D721Med (cell line): ENCODE measurements at regions not wholly inside any gene's neighbourhood (a gene's known extent, or its start where the extent isn't known, plus 50 kb on each side); places are given as distances from the start of the nearest gene placed in this dataset.

Experiments
- DNase-seq: peaks from one replicate; pipeline ENCODE4 v3.0.0; 2011; ENCODE audit warnings: low spot score; ENCODE audit not compliant: insufficient read length
- FAIRE-seq: peaks from 2 replicates; lab custom pipeline; 2011; peaks lifted over from hg19 to GRCh38; lab: Jason Lieb, UNC
- TF ChIP-seq, protein P1 (sequence below): IDR thresholded peaks from 2 replicates; pipeline ENCODE4 v1.5.1; 2012; ENCODE audit warnings: mild to moderate bottlenecking, control low read depth; ENCODE audit not compliant: insufficient read depth; ENCODE audit errors: missing control alignments

DNA sequence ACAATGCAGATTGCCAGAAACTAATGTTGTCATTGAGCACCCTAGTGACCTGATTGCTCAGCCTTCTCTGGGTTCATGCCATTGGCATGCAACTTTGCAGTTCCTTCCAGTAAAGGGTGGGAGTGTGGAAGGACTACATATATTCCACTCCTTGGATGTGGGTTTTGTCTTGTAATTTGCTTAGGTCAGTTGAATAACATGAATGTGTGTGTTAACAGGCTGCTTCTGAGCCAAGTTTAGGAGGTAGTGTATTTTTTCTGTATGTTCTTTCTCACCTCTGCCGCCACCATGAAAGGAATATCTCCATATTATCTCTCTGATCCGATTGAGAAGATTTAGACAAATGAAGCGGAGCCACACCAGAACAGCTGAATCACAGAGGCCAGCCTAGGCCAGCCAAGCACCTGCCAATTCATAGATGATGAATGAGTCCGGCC is 1929.6 kb upstream of the CDH6 start:
- FAIRE-seq (peak; percentile 32), DNase-seq (peak; percentile 14)
- TF ChIP-seq, protein P1, sequence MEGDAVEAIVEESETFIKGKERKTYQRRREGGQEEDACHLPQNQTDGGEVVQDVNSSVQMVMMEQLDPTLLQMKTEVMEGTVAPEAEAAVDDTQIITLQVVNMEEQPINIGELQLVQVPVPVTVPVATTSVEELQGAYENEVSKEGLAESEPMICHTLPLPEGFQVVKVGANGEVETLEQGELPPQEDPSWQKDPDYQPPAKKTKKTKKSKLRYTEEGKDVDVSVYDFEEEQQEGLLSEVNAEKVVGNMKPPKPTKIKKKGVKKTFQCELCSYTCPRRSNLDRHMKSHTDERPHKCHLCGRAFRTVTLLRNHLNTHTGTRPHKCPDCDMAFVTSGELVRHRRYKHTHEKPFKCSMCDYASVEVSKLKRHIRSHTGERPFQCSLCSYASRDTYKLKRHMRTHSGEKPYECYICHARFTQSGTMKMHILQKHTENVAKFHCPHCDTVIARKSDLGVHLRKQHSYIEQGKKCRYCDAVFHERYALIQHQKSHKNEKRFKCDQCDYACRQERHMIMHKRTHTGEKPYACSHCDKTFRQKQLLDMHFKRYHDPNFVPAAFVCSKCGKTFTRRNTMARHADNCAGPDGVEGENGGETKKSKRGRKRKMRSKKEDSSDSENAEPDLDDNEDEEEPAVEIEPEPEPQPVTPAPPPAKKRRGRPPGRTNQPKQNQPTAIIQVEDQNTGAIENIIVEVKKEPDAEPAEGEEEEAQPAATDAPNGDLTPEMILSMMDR = no peak

DNA sequence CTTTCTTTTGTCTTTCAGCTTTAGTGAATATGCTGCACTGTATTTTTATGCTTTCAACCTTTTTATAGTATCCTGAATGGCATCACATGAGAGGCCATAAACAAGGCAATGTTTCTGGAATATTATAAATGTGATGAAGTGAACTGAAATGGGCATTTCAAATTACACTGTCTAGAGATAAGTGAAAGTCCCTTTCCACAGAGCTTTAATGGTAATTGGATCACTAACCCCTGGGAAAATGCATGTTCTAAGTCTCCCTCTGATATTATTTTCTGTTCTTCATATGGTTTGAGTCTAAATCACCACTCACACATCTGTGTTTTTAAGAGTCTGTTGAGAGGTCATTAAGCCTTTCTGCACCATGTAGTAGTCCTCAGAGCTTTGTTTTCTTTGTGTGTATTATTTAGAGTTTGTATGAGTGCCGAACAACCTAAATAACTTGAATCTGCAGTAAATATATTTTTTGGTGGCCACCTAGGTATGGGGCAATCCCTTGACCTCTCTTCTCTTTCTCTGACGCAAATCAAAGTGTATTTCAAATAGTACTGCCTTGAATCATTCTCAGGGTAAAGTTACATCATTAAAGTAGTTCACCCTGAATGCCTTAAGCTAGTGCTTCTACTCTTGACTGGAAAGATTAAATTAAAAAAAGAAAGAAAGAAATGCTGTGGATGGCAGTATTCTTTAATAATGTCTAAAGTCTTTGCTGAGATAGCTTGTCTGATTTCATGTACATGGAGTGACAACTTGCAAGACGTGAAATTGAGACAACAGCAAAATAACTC is 1931.0 kb upstream of the CDH6 start:
- FAIRE-seq (no peak), DNase-seq (no peak)

DNA sequence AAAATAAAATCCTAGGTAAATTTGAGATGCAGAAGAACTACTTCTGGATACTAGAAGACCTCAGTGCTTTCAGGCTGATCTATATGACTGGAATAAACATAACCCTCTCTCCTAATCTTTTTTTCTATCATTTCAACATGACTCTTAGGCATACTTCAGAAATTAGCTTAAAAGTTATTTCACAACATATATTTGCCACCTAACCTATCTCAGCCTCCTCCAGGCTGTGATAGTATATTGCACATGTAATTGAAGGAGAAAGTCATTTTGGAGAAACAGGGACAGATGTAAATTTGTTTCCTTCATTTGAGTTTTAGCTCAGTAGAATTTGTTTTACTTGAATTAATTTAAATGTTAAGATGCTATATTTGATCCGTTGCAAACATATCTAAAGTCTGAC is 1932.3 kb upstream of the CDH6 start:
- no peak for DNase-seq
- no peak for FAIRE-seq
- TF ChIP-seq, protein P1 = no peak

More for the DNA sequence above, 1931.0 kb upstream of the CDH6 start:
- TF ChIP-seq, protein P1 = no peak

DNA sequence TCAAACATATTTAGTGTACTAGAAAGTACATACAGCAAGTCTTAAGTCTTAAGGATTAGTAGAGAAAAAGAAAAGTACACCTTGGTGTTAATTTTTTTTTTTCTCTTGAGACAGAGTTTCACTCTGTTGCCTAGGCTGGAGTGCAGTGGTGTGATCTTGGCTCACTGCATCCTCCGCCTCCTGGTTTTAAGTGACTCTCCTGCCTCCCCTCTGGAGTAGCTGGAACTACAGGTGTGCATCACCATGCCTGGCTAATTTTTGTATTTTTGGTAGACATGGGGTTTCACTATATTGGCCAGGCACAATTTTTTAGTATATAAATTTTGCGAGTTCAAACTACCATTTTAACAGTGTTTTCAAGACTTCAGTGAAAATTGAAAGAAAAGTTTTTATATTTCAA is 1941.1 kb upstream of the CDH6 start:
- TF ChIP-seq, protein P1 = no peak
- no peak for FAIRE-seq
- DNase-seq = no peak

DNA sequence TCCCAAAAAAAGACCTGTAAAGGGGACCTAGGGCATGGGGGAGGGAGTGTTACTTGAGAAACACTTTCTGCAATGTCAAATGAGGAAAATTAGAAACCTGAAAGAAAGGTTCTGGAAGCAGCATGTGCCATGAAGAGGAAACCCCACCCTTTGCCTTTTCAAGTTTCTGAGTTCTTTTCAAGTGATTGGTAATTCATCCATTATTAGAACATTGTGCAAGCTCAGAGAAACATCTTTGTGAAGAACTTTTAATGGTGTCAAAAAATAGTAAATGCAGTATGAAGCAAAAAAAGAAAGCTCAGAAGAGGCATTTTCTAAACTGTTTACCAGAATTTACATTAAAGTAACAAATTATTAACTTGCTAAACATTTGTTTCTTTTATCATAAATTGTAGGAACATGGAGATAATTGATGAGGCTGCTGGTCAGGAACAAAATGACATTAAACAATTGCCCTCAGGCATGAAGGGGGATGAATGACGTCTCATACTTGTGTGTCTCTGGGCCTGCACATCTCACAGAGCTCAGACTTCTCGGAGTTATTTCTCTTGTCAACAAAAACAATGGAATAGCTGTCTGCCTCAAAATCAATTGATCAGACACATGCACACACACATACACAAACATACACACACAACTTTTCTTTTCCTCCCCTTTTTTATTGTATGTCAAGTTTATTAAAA is 1946.0 kb upstream of the CDH6 start:
- TF ChIP-seq, protein P1 = no peak
- DNase-seq (no peak), FAIRE-seq (no peak)

DNA sequence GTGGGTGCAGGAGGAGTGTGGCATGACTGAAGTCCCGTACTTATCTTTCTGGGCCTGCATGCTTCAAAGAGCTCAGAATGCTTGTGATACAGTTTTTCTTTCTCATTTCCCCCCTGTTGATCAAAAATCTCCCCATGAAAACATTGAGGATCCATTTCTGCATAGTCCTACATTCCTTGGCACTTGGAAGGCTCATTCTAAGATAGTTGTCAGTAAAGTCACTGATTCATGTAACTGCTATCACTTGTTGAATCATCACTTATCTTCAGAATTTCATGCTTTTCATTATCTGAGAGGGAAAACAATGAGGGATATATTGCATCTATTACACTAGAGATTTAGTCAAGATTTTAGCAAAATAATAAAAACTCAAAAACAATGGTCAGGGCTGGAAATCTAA is 1953.1 kb upstream of the CDH6 start:
- FAIRE-seq = no peak
- TF ChIP-seq, protein P1 = no peak
- DNase-seq = no peak

DNA sequence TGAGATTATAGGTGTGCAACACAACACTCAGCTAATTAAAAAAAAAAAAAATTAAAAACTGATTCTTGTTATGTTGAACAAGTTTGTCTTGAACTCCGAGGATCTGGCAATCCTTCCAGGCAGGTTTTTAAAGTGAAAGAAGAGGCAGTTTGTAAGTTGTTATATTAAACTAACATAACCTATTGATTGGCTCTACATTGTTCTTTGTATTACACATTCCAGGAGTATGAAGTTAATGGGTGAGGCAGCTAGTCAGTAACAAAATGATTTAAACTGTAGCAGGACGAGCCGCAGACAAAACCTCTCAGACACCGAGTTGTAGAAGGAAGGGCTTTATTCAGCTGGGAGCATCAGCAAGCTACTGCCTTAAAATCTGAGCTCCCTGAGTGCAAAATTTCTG is 1953.9 kb upstream of the CDH6 start:
- TF ChIP-seq, protein P1 = no peak
- no peak for FAIRE-seq
- no peak for DNase-seq
